ENCODE measurements at regions not wholly inside any gene's neighbourhood (a gene's known extent, or its start where the extent isn't known, plus 50 kb on each side); places are given as distances from the start of the nearest gene placed in this dataset.

- no peak for TF ChIP-seq SUZ12 (IDR thresholded peaks at IDR 0.05; ENCODE audit: extremely low read depth, insufficient read depth, insufficient read length)
- no peak for TF ChIP-seq ZNF274 (IDR thresholded peaks at IDR 0.05; ENCODE audit: low read depth, low read length)
These were observed 253.2 kb upstream of the FZD8 start for GRCh38 chr10:35895331-35895730.

Data from NT2/D1 (cell line).